NT2/D1 (cell line): ENCODE measurements at regions not wholly inside any gene's neighbourhood (a gene's known extent, or its start where the extent isn't known, plus 50 kb on each side); places are given as distances from the start of the nearest gene placed in this dataset.

Experiments
- DNase-seq: peaks from one replicate; pipeline ENCODE4 v3.0.0-alpha.2; 2011; ENCODE audit warnings: low read depth, low spot score
- H3K27me3 ChIP-seq: 2 replicates; pipeline ENCODE4 v1.6.0; 2011; ENCODE audit warnings: mild to moderate bottlenecking; ENCODE audit not compliant: insufficient read length, insufficient read depth
- H3K36me3 ChIP-seq: 2 replicates; pipeline ENCODE4 v1.6.1; 2011; ENCODE audit warnings: mild to moderate bottlenecking, low read length, mixed read lengths; ENCODE audit not compliant: insufficient read depth, insufficient read length
- H3K4me1 ChIP-seq: 2 replicates; pipeline ENCODE4 v1.5.1; 2011; ENCODE audit not compliant: insufficient read depth, insufficient read length
- H3K4me3 ChIP-seq: 2 replicates; pipeline ENCODE4 v1.5.1; 2011; ENCODE audit warnings: low read depth; ENCODE audit not compliant: insufficient read length
- H3K9ac ChIP-seq: 2 replicates; pipeline ENCODE4 v1.6.0; 2011; ENCODE audit warnings: low read depth; ENCODE audit not compliant: insufficient read length
- H3K9me3 ChIP-seq: 2 replicates; pipeline ENCODE4 v1.5.1; 2011; ENCODE audit warnings: mild to moderate bottlenecking, low read length; ENCODE audit not compliant: insufficient read depth
- SUZ12 ChIP-seq: IDR thresholded peaks from 2 replicates; pipeline ENCODE4 v1.6.1; 2011; ENCODE audit not compliant: insufficient read length, insufficient read depth; ENCODE audit errors: extremely low read depth
- YY1 ChIP-seq: IDR thresholded peaks from 2 replicates; pipeline ENCODE4 v1.6.1; 2011; ENCODE audit not compliant: insufficient read length, insufficient read depth
- ZNF274 ChIP-seq: IDR thresholded peaks from 2 replicates; pipeline ENCODE4 v1.6.1; 2011; ENCODE audit warnings: mild to moderate bottlenecking, low read depth, low read length

DNA sequence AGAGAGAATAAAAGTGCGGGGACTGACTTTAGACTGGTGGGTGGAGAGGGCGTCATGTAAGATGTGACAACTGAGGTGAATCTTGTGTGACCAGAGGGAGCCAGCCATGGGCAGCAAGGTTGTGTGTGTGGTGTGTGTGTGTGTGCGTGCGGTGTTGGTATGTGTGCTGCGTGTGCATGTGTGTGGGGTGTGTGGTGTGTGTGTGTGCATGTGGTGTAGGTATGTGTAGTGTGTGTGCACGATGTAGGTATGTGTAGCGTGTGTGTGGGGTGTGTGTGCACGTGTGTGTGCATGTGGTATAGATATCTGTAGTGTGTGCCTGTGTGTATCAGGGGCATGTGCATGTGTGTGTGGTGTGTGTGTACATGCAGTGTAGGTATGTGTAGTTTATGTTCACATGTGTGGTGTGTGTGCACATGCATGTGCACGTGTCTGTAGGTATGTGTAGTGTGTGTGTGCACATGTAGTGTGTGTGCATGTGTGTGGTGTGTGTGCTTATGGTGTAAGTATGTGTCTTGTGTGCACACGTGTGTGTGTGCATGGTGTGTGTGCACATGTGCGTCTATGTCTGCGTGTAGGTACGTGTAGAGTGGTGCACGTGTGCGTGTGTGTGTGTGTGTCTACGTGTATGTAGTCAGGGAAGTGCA, 312.3 kb upstream of the MKI67 start:
- H3K9me3 ChIP-seq, result no peaks in the 10 kb centered on the region
- TF ChIP-seq SUZ12 (no peak), ZNF274 (no peak), YY1 (no peak)
- no peak overlapping the region for H3K9ac ChIP-seq
- DNase-seq, result no peak
- H3K36me3 ChIP-seq, result no peaks in the 10 kb centered on the region
- H3K4me1 ChIP-seq, result no peaks in the 10 kb centered on the region
- H3K4me3 ChIP-seq, result no peak overlapping the region
- no peaks in the 10 kb centered on the region for H3K27me3 ChIP-seq

DNA sequence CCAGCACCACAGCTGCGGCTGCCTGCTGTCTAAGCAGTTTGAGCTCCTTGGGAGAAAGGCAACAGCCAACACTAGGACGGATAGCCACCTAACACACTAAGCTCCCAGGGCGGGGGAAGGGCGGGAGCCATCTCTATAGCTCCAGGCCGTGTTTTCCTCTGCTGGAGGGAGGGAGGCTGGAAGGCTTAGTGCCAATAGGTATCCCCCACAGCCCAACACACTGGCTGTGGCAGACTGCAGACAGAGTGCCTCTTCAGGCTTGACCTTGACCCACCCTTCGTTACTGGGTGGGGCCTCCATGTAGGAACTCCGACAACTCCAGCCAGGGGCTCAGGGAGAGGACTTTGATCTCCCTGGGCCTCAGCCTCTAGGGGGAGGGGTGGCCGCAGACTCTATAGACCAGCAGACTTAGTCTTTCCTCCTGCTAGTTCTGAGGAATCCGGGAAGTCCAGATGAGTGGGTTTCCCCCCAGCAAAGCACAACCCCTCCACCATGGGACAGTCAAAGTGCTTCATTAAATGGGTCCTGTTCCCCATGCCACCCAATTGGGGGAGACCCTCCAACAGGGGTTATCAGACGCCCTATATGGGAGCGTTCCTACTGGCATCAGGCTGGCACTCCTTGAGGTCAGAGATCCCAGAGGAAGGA, 314.4 kb upstream of the MKI67 start:
- TF ChIP-seq YY1, result no peak
- no peak for TF ChIP-seq ZNF274
- no peak for TF ChIP-seq SUZ12
- H3K9me3 ChIP-seq, result no peaks in the 10 kb centered on the region
- H3K9ac ChIP-seq, result no peak overlapping the region
- no peak overlapping the region for H3K4me3 ChIP-seq
- no peaks in the 10 kb centered on the region for H3K4me1 ChIP-seq
- H3K27me3 ChIP-seq, result no peaks in the 10 kb centered on the region
- DNase-seq, result peak; percentile 47
- H3K36me3 ChIP-seq, result no peaks in the 10 kb centered on the region

DNA sequence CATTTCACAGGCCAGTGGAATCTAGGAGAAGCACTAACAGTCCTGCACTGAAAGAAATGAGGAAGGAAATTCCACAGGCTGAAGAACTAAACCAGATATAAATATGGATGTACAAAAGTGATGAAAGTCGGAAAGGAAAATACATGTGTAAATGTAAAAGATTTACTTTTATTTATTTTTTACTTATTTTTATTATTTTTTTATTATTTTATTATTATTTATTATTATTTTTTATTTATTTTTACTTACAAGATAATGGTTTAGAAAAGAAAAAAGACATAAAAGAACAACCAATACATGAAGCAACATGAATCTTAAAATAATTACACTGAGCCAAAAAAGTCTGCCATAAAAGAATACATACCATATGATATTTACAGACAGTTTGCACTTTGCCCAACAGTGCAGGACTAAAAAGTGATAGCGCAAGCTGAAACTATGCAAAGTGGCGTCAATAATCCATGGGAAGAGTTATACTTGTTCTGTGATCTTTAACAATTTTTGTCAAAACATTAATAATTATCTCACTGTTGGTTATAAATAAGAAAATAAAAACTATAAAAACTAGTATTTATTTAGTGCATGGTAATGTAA, 317.8 kb upstream of the MKI67 start:
- no peaks in the 10 kb centered on the region for H3K27me3 ChIP-seq
- no peak for DNase-seq
- no peaks in the 10 kb centered on the region for H3K4me1 ChIP-seq
- no peak overlapping the region for H3K9ac ChIP-seq
- H3K9me3 ChIP-seq, result no peaks in the 10 kb centered on the region
- TF ChIP-seq SUZ12, result no peak
- TF ChIP-seq YY1, result no peak
- no peak for TF ChIP-seq ZNF274
- no peaks in the 10 kb centered on the region for H3K36me3 ChIP-seq
- H3K4me3 ChIP-seq, result no peak overlapping the region

DNA sequence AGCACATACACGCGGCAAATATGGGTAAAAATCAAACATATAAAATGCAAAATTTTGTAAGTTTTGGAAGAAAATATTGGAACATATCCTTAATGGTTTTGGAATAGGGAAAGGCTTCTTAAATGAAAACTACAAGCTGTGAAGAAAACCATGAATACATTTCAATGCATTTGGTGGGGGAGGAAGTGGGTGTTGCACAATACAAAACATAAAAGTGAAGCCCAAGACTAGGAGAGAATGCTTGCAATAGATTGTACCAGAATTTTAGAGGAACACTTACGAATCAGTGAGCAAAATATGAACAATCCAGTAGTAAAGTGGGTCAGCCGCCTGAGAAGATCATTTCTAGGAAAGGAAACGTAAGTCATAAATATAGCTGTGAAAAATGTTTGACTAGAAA, 322.6 kb upstream of the MKI67 start:
- Histone ChIP-seq H3K27me3 (no peaks in the 10 kb centered on the region), H3K9ac (no peak overlapping the region), H3K9me3 (no peaks in the 10 kb centered on the region), H3K4me1 (no peaks in the 10 kb centered on the region), H3K4me3 (no peak overlapping the region), H3K36me3 (no peaks in the 10 kb centered on the region)
- DNase-seq, result no peak
- TF ChIP-seq ZNF274 (no peak), SUZ12 (no peak), YY1 (no peak)

DNA sequence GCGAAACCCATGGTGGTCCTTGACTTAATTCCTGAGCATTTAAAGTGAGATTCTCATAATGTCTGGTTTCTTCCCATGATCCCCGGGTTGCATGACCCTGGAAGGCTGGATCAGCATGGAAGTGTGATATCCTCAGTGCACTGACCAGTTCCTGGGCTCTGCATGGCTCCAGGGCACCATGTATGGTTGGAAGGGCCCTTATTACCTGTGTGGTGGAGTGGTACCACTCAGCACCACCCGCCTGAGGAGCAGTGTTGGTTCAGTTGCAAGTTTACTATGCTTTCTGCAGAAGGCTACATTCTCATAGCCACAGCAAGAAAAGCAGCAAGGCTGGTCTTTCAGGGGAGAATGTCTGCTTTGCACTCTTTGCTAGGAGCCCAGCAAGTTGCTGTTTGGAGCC, 325.7 kb upstream of the MKI67 start:
- Histone ChIP-seq H3K9me3 (no peaks in the 10 kb centered on the region), H3K9ac (no peak overlapping the region), H3K36me3 (no peaks in the 10 kb centered on the region), H3K4me1 (no peaks in the 10 kb centered on the region), H3K4me3 (no peak overlapping the region), H3K27me3 (no peaks in the 10 kb centered on the region)
- TF ChIP-seq SUZ12, result no peak
- no peak for TF ChIP-seq YY1
- no peak for TF ChIP-seq ZNF274
- DNase-seq, result no peak

DNA sequence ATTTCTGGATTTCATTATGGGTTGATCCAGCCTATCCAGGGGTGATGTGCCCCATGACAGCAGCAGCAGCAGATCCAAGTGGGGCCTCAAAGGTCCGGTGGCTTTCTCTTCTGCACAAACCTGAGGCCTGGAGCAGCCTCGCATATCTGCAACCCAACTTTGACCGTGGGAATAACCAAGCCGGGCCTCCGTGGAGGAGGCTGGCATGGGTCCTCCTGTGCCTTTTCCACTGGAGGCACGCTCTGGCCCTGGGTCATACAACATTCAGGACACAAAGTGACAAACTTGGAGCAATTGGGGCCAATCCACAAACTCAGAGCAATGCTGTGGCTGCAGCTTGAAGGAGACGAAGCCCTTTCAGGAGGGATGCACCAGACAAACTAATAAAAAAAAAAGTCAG, 330.0 kb upstream of the MKI67 start:
- H3K9me3 ChIP-seq, result no peaks in the 10 kb centered on the region
- DNase-seq, result no peak
- no peak overlapping the region for H3K9ac ChIP-seq
- no peaks in the 10 kb centered on the region for H3K27me3 ChIP-seq
- no peaks in the 10 kb centered on the region for H3K36me3 ChIP-seq
- TF ChIP-seq ZNF274, result no peak
- TF ChIP-seq YY1, result no peak
- TF ChIP-seq SUZ12, result no peak
- no peak overlapping the region for H3K4me3 ChIP-seq
- H3K4me1 ChIP-seq, result no peaks in the 10 kb centered on the region

DNA sequence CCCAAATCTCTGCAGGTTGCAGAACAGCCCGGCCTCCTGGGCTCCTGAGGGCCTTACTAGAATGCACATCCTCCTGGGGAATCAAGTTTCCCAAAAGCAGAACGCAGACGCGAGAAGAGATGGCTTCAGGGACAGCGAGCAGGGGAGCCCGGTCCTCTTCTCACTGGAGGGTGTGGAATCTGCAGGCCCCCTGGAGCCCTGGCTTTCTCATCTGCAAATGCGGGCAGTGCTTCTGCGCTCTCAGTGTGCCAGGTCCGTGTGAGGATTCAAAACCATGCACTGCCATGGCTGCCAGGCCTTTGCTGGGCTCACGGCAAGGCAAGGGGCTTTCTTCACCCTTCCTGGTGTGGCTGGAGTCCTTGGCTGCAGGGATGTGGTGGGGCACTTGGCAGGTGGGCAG, 330.9 kb upstream of the MKI67 start:
- Histone ChIP-seq H3K9ac (no peak overlapping the region), H3K4me3 (no peak overlapping the region), H3K4me1 (peaks cover 2% of the 10 kb centered on the region), H3K9me3 (no peaks in the 10 kb centered on the region), H3K36me3 (no peaks in the 10 kb centered on the region), H3K27me3 (no peaks in the 10 kb centered on the region)
- TF ChIP-seq YY1 (no peak), ZNF274 (no peak), SUZ12 (no peak)
- DNase-seq, result no peak
